Natural killer cell (primary cell): ENCODE measurements at regions not wholly inside any gene's neighbourhood (a gene's known extent, or its start where the extent isn't known, plus 50 kb on each side); places are given as distances from the start of the nearest gene placed in this dataset.
"Not testable (repeated sequence)": the region's sequence is repeated elsewhere in the genome, so short reads cannot be mapped to it uniquely, and the experiment has no call there.

ENCODE experiments used
- ATAC-seq, 3 donors: fragments of 150-1000 bp in 2 of 3; fragments of 200-7000 bp in 1 of 3; cut with Tn5 transposase; 1 replicate in 1 of 3; 2 replicates in 2 of 3; pipeline ENCODE4 v1.10.0; 2021; ENCODE audit warnings: mild to moderate bottlenecking in 2 of 3, moderate library complexity in 2 of 3
- DNase-seq, 2 donors: peaks; one replicate each; pipeline versions ENCODE4 v3.0.0 to v3.0.0-alpha.2; 2013 to 2021; ENCODE audit warnings: mixed read lengths in 1 of 2
- H3K27ac ChIP-seq: one replicate; pipeline ENCODE4 v1.5.1; 2013; ENCODE audit warnings: mild to moderate bottlenecking, low read length
- H3K27me3 ChIP-seq: one replicate; pipeline ENCODE4 v1.6.1; 2013; ENCODE audit warnings: low read length; ENCODE audit not compliant: control insufficient read depth, insufficient read depth
- H3K36me3 ChIP-seq: one replicate; pipeline ENCODE4 v1.6.1; 2013; ENCODE audit warnings: low read length; ENCODE audit not compliant: control insufficient read depth, insufficient read depth
- H3K4me1 ChIP-seq: one replicate; pipeline ENCODE4 v1.6.1; 2013; ENCODE audit warnings: low read length; ENCODE audit not compliant: control insufficient read depth, insufficient read depth
- H3K4me3 ChIP-seq: one replicate; pipeline ENCODE4 v1.5.1; 2013; ENCODE audit warnings: low read length
- H3K9me3 ChIP-seq: one replicate; pipeline ENCODE4 v1.6.1; 2013; ENCODE audit warnings: low read length; ENCODE audit not compliant: control insufficient read depth, insufficient read depth
- H3K27ac Mint-ChIP-seq, 2 donors: one replicate each; pipeline ENCODE4 v1.8.0; 2022; ENCODE audit warnings: mild to moderate bottlenecking in 2 of 2, mixed read lengths in 2 of 2, moderate library complexity in 1 of 2
- H3K27me3 Mint-ChIP-seq, 2 donors: one replicate each; pipeline ENCODE4 v1.8.0; 2022; ENCODE audit warnings: low read depth in 2 of 2, mixed read lengths in 2 of 2
- H3K36me3 Mint-ChIP-seq: one replicate; pipeline ENCODE4 v1.8.0; 2022; ENCODE audit warnings: mixed read lengths
- H3K4me1 Mint-ChIP-seq, 2 donors: one replicate each; pipeline ENCODE4 v1.8.0; 2022; ENCODE audit warnings: mixed read lengths in 2 of 2
- H3K4me3 Mint-ChIP-seq: one replicate; pipeline ENCODE4 v1.8.0; 2022; ENCODE audit warnings: mild to moderate bottlenecking, moderate library complexity, mixed read lengths
- H3K9me3 Mint-ChIP-seq, 2 donors: one replicate each; pipeline ENCODE4 v1.8.0; 2022; ENCODE audit warnings: mixed read lengths in 2 of 2
- CTCF ChIP-seq: fragments of 200-600 bp; IDR thresholded peaks from one replicate; pipeline ENCODE4 v1.8.0; 2022; ENCODE audit warnings: antibody characterized with exemption
- WGBS: methylation state at CpG from one replicate; pipeline ENCODE4 v1.1.7; 2013; ENCODE audit warnings: missing lambda C conversion rate; ENCODE audit not compliant: insufficient coverage; 5-methylcytosine and 5-hydroxymethylcytosine counted together
- intact Hi-C: fragments of 100-400 bp; cut with micrococcal nuclease; formaldehyde crosslinking; loops from one replicate; pipeline ENCODE4 v1.14.2; 2022

GRCh38 chr3:153927107-153927506 lies 194.1 kb upstream of the ARHGEF26 start:
- Histone ChIP-seq H3K9me3 (no peaks in the 10 kb centered on the region), H3K4me1 (no peaks in the 10 kb centered on the region), H3K4me3 (no peak overlapping the region), H3K36me3 (no peaks in the 10 kb centered on the region), H3K27ac (no peak overlapping the region), H3K27me3 (no peaks in the 10 kb centered on the region)
- 77% methylated on average over 5 of the region's 5 CpGs for WGBS
- no peak overlapping the region for H3K4me3 Mint-ChIP-seq
- DNase-seq: no peak
- H3K27ac Mint-ChIP-seq: no peak overlapping the region
- TF ChIP-seq CTCF: no peak
- no peaks in the 10 kb centered on the region for H3K27me3 Mint-ChIP-seq
- H3K36me3 Mint-ChIP-seq: no peaks in the 10 kb centered on the region
- intact Hi-C loops: no loop called here
- no peaks in the 10 kb centered on the region for H3K4me1 Mint-ChIP-seq
- ATAC-seq: no peak
- H3K9me3 Mint-ChIP-seq: no peaks in the 10 kb centered on the region

GRCh38 chr3:153928851-153929250 lies 192.3 kb upstream of the ARHGEF26 start:
- no peak for ATAC-seq
- no peaks in the 10 kb centered on the region for H3K4me1 Mint-ChIP-seq
- no peak overlapping the region for H3K4me3 Mint-ChIP-seq
- H3K36me3 ChIP-seq: no peaks in the 10 kb centered on the region
- H3K9me3 ChIP-seq: no peaks in the 10 kb centered on the region
- no peak for DNase-seq
- no peaks in the 10 kb centered on the region for H3K27me3 ChIP-seq
- H3K4me3 ChIP-seq: no peak overlapping the region
- H3K36me3 Mint-ChIP-seq: no peaks in the 10 kb centered on the region
- TF ChIP-seq CTCF: no peak
- no peak overlapping the region for H3K27ac Mint-ChIP-seq
- no peaks in the 10 kb centered on the region for H3K9me3 Mint-ChIP-seq
- no peaks in the 10 kb centered on the region for H3K27me3 Mint-ChIP-seq
- H3K4me1 ChIP-seq: no peaks in the 10 kb centered on the region
- no peak overlapping the region for H3K27ac ChIP-seq
- intact Hi-C loops: no loop called here

- H3K36me3 Mint-ChIP-seq, H3K9me3 ChIP-seq, H3K27me3 ChIP-seq, H3K4me1 Mint-ChIP-seq, DNase-seq, H3K4me3 ChIP-seq, H3K36me3 ChIP-seq, intact Hi-C loops, ATAC-seq, H3K27me3 Mint-ChIP-seq, H3K9me3 Mint-ChIP-seq, H3K27ac Mint-ChIP-seq, H3K27ac ChIP-seq, H3K4me3 Mint-ChIP-seq, H3K4me1 ChIP-seq: not testable (repeated sequence)
- 100% methylated on average over 1 of the region's 2 CpGs for WGBS
Measured at GRCh38 chr3:153933481-153933880, 187.7 kb upstream of the ARHGEF26 start.

GRCh38 chr3:153944084-153944483 lies 177.1 kb upstream of the ARHGEF26 start:
- ATAC-seq (no peak), DNase-seq (no peak)
- Mint-ChIP-seq H3K4me1 (no peaks in the 10 kb centered on the region), H3K4me3 (no peak overlapping the region), H3K27me3 (no peaks in the 10 kb centered on the region), H3K27ac (no peak overlapping the region), H3K36me3 (no peaks in the 10 kb centered on the region), H3K9me3 (peaks cover 0 to 2% of the 10 kb centered on the region in 2 donors)
- intact Hi-C loops: no loop called here
- H3K27me3 ChIP-seq: no peaks in the 10 kb centered on the region
- H3K4me1 ChIP-seq: no peaks in the 10 kb centered on the region
- 88% methylated on average over 2 of the region's 2 CpGs for WGBS
- no peak overlapping the region for H3K27ac ChIP-seq
- no peaks in the 10 kb centered on the region for H3K36me3 ChIP-seq
- H3K4me3 ChIP-seq: no peak overlapping the region
- no peak for TF ChIP-seq CTCF
- H3K9me3 ChIP-seq: no peaks in the 10 kb centered on the region
